LNCaP clone FGC (cell line): ENCODE measurements at regions not wholly inside any gene's neighbourhood (a gene's known extent, or its start where the extent isn't known, plus 50 kb on each side); places are given as distances from the start of the nearest gene placed in this dataset.

Source experiments
- DNase-seq: peaks from one replicate; pipeline ENCODE4 v3.0.0-alpha.2; 2011; ENCODE audit warnings: low read depth
- H3K4me3 ChIP-seq: 2 replicates; pipeline ENCODE4 v1.5.1; 2011; ENCODE audit warnings: mild to moderate bottlenecking, low read depth, low read length, control low read depth
- CTCF ChIP-seq: IDR thresholded peaks from 2 replicates; pipeline ENCODE4 v1.5.1; 2012; ENCODE audit warnings: mild to moderate bottlenecking; ENCODE audit not compliant: control insufficient read depth, insufficient read depth; ENCODE audit errors: extremely low read depth

GRCh38 chr10:89845541-89846280 lies 144.3 kb downstream of the KIF20B start:
- TF ChIP-seq CTCF, result no peak
- no peak overlapping the region for H3K4me3 ChIP-seq
- DNase-seq, result no peak

- DNase-seq, result no peak
- no peak for TF ChIP-seq CTCF
- H3K4me3 ChIP-seq, result no peak overlapping the region
Observed at GRCh38 chr10:89846281-89846630, 144.9 kb downstream of the KIF20B start.

- TF ChIP-seq CTCF, result no peak
- no peak overlapping the region for H3K4me3 ChIP-seq
- DNase-seq, result no peak
Observed at GRCh38 chr10:89846786-89847185, 145.4 kb downstream of the KIF20B start.

- no peak overlapping the region for H3K4me3 ChIP-seq
- DNase-seq, result no peak
- no peak for TF ChIP-seq CTCF
Observed at GRCh38 chr10:89852872-89853271, 151.5 kb downstream of the KIF20B start.

- DNase-seq, result no peak
- no peak for TF ChIP-seq CTCF
- H3K4me3 ChIP-seq, result no peak overlapping the region
Observed at GRCh38 chr10:89853781-89854191, 152.4 kb downstream of the KIF20B start.

- DNase-seq, result no peak
- no peak overlapping the region for H3K4me3 ChIP-seq
- TF ChIP-seq CTCF, result no peak
Observed at GRCh38 chr10:89857431-89858042, 156.1 kb downstream of the KIF20B start.

- no peak for TF ChIP-seq CTCF
- DNase-seq, result no peak
- H3K4me3 ChIP-seq, result no peak overlapping the region
Observed at GRCh38 chr10:89861199-89861573, 159.8 kb downstream of the KIF20B start.
